Islet precursor cell (in vitro differentiated cells): ENCODE measurements at regions not wholly inside any gene's neighbourhood (a gene's known extent, or its start where the extent isn't known, plus 50 kb on each side); places are given as distances from the start of the nearest gene placed in this dataset.

Experiments used
- DNase-seq: peaks from one replicate; pipeline ENCODE4 v3.0.0-alpha.2; 2018

GRCh38 chr2:37812941-37813730 lies 112.0 kb upstream of the RMDN2 start:
- no peak for DNase-seq

GRCh38 chr2:37816036-37816435 lies 109.1 kb upstream of the RMDN2 start:
- no peak for DNase-seq

GRCh38 chr2:37816686-37817085 lies 108.4 kb upstream of the RMDN2 start:
- no peak for DNase-seq

- no peak for DNase-seq
Measured at GRCh38 chr2:37819186-37819585, 105.9 kb upstream of the RMDN2 start.

GRCh38 chr2:37820471-37820986 lies 104.6 kb upstream of the RMDN2 start:
- no peak for DNase-seq

- DNase-seq = no peak
Measured at GRCh38 chr2:37825586-37825985, 99.5 kb upstream of the RMDN2 start.

- DNase-seq = no peak
Measured at GRCh38 chr2:37826611-37827010, 98.5 kb upstream of the RMDN2 start.

GRCh38 chr2:37827455-37827854 lies 97.6 kb upstream of the RMDN2 start:
- DNase-seq = no peak

GRCh38 chr2:37827911-37828511 lies 97.1 kb upstream of the RMDN2 start:
- DNase-seq = peak; percentile 85

- DNase-seq = no peak
Measured at GRCh38 chr2:37829202-37829601, 95.9 kb upstream of the RMDN2 start.

GRCh38 chr2:37829616-37830395 lies 95.3 kb upstream of the RMDN2 start:
- DNase-seq = no peak

- DNase-seq = no peak
Measured at GRCh38 chr2:37830636-37831035, 94.5 kb upstream of the RMDN2 start.

- no peak for DNase-seq
Measured at GRCh38 chr2:37831081-37831780, 93.9 kb upstream of the RMDN2 start.

GRCh38 chr2:37832590-37833197 lies 92.4 kb upstream of the RMDN2 start:
- peak; percentile 93 for DNase-seq

GRCh38 chr2:37833423-37833822 lies 91.7 kb upstream of the RMDN2 start:
- no peak for DNase-seq

- peak; percentile 2 for DNase-seq
Measured at GRCh38 chr2:37836270-37836669, 88.8 kb upstream of the RMDN2 start.

- peak; percentile 5 for DNase-seq
Measured at GRCh38 chr2:37836711-37837110, 88.4 kb upstream of the RMDN2 start.

- no peak for DNase-seq
Measured at GRCh38 chr2:37837628-37838328, 87.3 kb upstream of the RMDN2 start.

- DNase-seq = no peak
Measured at GRCh38 chr2:37838541-37839167, 86.4 kb upstream of the RMDN2 start.

- DNase-seq = no peak
Measured at GRCh38 chr2:37839991-37840390, 85.1 kb upstream of the RMDN2 start.

- DNase-seq = peak; percentile 1
Measured at GRCh38 chr2:37842732-37843440, 82.2 kb upstream of the RMDN2 start.
